GM18517 (cell line): ENCODE measurements at regions not wholly inside any gene's neighbourhood (a gene's known extent, or its start where the extent isn't known, plus 50 kb on each side); places are given as distances from the start of the nearest gene placed in this dataset.

Source experiments
- ATAC-seq: cut with Tn5 transposase; IDR thresholded peaks from one replicate; pipeline ENCODE4 v1.9.1; 2021; ENCODE audit warnings: mild to moderate bottlenecking, moderate library complexity; ENCODE audit not compliant: unreplicated experiment

DNA sequence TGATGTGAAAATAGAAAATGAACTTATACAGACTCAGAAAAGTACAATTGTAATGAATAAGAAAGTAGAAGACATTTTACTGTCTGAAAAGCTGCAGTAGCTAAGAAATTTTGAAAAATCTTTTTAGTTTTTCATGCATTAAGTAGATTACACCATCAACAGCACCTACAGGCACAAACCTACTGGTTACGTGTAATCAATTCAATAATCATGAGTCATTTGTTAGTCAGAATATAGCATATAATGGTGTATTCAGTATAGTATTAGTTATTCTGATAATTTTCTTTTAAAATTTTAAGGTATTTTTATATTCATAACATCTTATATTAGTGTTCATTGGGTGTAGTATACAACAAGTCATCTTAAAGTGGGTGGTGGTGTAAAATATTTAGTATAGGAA, 550.5 kb upstream of the GBE1 start:
- ATAC-seq: no peak

DNA sequence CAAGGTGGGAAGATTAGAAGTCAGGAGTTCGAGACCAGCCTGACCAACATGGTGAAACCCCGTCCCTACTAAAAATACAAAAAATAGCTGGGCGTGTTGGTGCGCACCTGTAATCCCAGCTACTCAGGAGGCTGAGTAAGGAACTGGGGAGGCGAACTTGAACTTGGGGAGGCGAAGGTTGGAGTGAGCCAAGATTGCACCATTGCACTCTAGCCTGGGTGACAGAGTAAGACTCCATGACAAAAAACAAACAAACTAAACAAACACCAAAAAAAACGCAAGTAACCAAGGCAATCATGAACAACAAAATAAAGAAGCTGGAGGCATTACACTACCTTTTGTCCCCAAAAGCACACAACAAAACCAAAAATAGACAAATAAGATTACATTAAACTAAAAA, 547.3 kb upstream of the GBE1 start:
- no peak for ATAC-seq

DNA sequence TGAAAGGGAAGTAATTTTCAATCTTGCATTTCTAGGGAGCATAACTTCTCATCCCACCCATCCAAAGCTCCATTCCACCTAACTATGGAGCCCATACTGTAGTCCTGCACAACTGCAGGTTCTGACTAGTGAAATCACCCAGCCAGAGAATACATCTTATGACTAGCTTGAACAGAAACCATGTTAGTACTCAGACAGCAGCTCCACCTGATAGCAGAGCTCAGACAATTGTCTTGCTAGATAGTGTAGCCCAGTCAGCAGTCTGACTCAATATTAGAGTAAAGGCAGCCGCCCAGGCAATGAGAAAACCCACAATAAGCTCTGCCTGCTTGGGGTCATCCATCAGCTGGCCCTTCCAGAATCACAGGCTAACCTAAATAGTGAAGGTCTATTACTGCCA, 544.7 kb upstream of the GBE1 start:
- no peak for ATAC-seq

DNA sequence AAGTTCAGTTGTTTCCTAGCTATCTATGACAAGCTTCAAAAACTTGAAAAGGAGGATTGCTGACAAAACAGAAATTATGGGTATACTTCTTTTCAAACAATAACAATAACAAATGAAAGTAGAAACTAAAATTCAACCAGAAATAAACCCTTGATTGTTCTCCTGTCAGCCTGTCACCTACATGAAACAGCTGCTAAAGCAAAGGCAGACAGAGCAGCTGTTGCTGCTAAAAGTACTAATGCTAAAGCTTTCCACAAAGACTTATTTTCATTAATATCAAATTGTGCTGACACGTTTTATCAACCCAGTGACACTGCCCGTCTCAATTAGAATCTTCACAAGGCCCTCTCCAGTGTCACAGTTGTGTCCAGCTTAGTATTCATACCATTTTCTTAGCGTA, 533.2 kb upstream of the GBE1 start:
- ATAC-seq: no peak

DNA sequence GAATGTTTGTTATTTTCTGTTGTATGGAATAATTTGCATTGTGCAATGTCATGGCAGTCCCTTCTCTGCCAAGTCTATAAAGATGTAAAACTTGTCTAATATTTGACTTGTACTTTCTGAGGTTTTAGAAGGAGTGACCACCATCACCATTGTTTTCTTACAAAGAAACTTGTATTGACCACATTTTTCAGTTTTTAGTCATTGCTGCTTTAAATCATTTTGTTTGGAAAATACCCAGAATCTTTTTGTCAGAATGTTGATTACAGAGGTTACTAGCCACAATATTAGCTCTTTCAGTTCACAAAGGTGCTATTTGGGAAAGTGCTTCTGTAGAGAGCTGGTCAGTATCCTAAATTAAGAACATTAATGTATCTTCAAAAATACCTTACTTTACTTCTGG, 532.4 kb upstream of the GBE1 start:
- peak; percentile 87 for ATAC-seq

DNA sequence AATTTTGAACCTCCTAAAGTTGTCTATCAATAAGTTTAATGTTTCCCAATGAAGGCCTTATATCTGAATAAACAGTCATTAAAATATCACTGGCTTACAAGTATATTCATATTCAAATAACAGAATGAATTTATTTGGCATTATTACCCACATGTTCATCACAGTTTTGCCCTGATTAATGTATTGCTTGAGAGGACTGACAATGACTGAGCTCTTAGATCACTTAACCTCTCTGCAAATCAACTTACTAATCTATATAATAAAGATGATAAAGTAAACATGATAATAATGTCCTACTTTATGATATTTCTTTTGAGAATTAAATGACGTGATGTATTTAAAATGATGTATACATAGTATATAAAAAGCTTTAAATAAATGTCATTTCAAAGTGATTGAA, 532.0 kb upstream of the GBE1 start:
- ATAC-seq: no peak

DNA sequence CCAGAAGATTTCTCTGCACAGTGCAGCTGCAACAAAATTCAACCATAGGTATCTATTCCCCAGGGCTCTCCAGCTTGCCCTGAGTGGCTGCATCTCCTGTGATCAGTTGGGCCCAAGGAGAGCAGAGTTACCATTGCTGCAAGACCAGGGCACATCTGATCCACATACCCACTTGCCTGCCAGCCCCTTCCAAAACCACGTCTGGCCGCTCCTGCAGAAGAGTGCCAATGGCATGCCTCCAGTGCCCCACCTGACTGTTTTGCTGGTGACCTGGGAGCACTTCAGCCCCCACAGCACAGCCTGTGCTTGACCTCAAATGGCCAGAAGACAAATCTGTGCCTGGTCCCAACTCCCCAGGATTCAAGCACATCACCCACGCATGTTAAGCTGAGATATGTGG, 526.1 kb upstream of the GBE1 start:
- no peak for ATAC-seq

DNA sequence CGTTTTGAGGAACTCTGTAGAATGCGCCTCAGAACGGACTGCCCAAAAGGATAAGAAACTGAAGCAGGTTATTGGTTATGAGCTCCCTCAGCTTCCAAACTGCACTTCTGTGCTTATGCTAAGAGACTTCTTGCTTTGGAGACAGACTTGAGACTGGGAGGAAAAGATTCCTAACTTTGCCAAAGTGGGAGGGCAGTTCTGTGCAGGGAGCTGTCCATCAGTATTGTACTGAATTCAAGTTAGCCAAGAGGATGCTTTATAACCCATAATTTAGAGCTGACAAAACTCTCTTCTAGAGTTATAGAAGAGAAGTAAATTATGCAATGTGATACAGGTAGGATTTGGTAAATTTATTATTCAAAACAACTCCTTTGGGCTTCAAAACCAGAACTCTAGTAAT, 519.8 kb upstream of the GBE1 start:
- ATAC-seq: no peak

DNA sequence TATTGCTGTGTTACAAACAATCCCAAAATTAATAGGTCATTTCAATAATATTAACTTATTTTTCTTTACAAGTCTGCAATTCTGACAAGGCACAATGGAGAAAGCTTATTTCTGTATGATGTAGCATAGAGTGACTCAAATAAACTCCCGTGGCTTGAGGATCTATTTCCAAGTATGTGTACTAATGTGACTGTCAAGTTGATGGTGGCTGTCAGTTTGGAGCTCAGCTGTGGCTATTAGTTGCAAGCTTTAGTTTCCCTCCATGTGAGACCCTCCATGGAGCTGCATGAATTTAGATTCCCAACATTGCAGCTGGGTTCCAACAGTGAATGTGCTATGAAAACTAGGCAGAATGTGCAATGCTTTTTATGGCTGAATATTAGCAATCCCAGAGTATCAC, 515.5 kb upstream of the GBE1 start:
- ATAC-seq: no peak

DNA sequence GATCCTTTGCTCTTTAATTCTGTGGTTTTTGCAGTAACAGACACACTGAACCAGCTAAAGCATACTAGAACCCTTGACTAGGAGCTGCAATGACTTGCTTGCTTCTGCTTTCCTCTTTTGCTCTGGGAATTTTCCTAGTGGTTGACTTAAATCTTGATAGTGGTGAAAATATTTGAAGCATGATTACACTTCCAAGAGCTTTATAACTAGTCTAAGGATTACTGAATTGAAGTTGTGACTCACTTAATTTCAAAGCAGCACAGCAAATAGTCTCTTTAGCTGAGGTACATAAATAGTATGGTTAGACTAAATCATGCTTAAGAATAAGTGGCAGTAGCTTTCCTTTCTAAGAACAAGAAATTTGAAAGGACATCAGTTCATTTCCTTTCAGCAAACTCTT, 513.5 kb upstream of the GBE1 start:
- no peak for ATAC-seq

DNA sequence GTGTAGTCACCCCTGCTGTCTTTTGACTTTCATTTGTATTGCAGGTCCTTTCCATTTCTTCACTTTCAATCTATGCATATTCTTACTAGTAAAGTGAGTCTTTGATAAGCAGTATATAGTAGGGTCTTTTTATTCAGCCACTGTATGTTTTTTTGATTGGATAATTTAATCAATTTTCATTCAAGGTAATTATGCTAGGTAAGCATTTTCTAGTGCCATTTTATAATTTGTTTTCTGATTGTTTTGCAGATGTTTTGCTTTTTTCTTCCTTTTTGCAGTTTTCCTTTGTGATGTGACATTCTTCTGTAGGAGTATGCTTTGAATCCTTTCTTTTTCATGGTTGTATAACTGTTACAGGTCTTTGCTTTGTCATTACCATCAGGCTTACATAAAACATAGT, 504.3 kb upstream of the GBE1 start:
- ATAC-seq: no peak

DNA sequence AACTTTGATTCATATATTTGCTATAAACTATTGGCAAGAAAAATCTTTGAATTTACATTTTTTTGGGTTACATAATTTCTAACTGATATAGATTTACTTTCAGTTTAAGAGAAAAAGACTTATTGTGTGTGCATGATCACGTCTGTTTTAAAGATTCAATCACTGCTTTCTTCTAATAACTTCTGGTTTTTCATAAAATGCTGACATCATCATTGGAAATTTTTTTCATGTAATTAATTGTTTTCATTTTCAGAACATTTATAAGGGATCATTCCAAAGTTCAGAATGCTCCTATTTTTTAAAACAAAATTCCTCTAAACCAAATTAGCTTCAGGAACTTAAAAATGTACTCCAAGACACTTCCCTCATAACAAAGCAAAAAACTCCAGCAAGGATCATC, 500.7 kb upstream of the GBE1 start:
- no peak for ATAC-seq

DNA sequence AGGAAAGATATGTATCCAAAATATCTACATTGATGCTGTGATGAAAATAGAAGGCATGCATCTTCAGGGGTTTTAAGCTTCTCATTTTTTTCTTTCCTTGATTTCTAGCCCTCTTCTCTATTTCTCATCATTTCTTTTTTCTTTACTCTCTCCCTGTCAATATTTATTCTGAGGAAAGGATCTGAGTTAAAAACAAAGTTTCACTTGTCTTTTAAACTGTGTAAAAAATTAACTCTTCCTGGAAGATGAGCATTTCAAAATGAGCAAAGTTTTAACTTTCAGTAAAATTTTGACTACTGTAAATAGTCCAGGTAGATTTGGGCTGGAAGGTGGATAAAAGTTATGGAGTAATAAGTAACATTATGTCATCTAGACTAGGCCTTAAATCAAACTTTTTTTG, 500.2 kb upstream of the GBE1 start:
- no peak for ATAC-seq

DNA sequence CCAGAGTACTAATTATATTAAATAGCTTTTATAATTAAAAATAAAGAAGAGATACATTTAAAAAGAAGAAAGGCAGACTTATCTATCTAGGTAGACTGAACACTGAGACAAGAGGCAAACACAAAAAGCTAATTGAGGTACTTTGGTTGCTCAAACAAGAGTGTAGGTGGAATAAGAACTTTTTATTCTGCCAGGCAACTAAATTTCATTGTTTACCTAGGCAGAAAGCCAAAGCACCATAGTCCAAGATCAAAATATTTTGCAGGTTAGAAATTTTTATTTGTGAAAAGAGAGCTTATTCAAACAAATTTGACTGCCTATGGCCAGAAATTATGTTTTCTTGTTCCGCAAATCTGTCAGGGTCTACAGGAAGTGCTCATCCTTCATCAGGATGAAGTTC, 499.6 kb upstream of the GBE1 start:
- no peak for ATAC-seq

DNA sequence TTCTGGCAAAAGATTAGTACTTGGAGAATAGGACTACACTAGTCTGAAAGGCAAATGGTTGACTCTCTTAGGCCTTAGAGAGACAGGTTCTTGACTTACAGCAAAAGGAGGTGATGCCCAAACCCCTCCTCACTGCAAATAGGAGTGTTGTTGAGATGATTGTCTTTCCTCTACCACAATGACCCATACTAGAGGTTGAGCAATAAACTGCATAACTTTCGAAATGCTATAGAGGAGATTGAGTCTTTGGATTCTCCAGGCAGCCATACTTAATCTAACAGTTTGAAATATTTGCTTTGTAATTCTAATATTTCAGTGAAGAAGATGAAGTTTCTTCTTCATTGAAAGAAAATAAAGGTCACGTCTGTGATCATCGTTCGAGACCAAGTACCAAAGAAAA, 498.5 kb upstream of the GBE1 start:
- ATAC-seq: no peak

DNA sequence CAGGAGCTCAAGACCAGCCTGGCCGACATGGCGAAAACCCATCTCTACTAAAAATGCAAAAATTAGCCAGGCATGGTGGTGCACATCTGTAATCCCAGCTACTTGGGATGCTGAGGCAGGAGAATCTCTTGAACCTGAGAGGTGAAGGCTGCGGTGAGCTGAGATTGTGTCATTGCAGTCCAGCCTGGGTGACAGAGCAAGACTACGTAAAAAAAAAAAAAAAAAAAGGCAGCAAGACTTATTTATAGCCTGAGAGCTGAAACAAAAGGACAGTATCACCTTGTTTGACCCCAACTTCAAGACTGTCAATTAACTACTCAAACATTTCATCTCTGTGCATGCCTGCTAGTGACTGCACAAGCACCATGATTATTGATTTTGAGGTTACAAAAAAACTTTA, 478.9 kb upstream of the GBE1 start:
- no peak for ATAC-seq

DNA sequence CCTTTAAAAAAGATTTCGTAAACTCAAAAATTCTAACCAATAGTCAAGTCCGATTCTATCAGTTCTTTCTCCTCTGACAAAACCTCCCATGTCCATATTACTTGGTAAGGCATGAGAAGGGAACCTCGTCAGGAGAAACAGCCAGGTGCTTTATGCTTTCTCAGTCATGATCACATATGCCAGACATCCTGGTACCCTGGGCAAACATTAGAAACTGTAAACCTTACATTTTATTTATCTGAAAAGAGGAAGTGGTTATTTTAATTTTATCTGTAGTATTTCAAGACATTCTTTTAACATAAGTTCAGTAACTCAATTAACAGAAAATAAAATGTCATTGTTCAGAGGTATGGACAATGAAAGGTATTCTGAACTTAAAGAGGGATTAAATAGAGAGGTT, 474.8 kb upstream of the GBE1 start:
- no peak for ATAC-seq

DNA sequence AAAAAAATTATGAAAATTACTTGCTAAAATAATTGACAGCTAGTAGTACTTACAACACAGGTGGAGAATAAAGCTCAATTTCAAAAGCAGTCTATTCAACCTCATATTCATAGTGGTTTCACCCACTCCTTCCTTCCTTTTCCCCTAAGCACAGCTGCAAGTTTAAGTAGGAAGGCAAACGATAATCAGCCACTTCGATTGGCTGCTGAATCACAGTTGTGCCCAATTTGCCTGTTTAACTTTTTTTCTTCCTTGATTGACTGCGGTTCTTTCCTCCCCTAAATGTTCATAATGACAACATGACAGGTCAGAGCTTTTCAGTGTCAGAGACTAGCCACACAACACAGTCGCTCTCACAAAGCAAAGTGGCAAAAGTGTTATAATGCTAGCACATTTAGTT, 468.0 kb upstream of the GBE1 start:
- ATAC-seq: peak; percentile 88

DNA sequence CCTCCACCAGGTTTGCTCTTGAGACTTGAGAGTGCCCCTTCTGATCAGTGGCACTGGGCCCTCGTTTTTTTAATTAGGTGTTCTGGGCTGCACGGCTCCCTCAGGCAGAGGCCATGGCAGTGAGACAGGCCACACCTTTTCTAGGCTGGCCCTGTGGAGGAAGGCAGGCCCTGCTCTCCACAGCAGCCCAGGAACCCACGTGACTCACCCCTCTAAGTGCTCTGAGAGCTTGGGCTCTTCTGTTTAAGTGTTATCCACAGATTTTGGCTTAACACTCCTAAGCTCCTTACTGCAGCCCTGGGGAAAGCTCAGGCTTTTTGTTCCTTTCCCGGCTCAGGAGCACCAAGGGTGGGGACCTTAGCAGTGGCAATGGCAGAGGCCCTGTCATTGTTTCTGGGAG, 463.2 kb upstream of the GBE1 start:
- no peak for ATAC-seq

DNA sequence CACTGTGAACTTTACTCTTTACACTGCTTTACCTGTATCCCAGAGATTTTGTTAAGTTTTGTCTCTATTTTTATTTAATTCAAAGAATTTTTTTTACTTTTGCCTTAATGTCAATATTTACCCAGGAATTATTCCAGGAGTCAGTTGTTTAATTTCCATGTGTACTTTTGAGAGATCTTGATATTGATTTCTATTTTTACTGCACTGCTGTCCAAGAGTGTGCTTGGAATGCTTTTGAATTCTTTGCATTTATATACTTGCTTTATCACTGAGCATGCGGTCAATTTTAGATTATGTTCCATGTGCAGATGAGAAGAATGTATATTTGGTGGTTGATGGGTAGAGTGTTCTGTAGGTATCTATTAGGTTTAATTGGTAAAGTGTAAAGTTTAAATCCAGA, 461.0 kb upstream of the GBE1 start:
- no peak for ATAC-seq

DNA sequence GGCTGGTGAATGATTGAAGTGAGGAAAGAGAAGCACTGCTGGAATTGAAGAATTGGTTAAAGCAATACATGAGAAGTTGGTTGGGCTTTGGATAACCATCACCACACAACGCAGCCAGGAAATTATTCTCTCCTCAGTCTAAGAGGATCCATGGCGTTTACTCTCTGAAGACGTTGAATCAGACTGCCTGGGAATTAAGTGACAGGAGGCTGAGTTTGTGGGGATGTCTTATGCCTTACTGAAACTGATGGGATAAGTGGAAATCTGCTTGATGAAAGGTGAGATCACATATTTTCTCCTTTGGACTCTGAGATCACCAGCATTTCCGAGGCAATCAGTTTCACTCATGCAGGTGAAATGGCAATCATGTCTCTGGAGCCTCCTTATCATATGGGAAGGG, 456.1 kb upstream of the GBE1 start:
- no peak for ATAC-seq

DNA sequence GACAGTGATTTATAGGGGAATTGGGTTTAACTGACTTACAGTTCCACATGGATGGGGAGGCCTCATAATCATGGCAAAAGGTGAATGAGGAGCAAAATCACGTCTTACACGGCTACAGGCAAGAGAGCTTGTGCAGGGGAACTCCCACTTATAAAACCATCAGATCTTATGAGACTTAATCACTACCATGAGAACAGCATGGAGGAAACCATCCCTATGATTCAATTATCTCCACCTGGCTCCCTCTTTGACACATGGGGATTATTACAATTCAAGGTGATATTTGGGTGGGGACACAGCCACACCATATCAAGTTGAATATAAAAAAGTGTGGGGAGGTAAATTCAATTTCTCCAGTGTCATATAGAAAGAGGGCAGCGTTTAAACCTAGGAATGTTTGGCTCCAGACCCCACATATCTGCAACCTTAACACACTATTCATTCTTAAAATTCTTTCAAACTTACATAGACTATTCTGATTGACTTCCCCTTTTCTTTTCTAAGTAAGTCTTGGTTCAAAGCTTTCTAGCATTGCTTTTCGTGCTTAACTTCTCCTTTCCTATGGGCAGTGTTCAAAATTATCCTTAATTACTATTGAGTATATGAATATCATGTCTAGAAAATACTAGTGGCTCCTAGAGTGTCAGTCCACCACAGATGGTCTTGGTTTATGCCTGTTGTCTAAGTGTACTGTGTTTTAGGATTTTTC, 446.7 kb upstream of the GBE1 start:
- no peak for ATAC-seq

DNA sequence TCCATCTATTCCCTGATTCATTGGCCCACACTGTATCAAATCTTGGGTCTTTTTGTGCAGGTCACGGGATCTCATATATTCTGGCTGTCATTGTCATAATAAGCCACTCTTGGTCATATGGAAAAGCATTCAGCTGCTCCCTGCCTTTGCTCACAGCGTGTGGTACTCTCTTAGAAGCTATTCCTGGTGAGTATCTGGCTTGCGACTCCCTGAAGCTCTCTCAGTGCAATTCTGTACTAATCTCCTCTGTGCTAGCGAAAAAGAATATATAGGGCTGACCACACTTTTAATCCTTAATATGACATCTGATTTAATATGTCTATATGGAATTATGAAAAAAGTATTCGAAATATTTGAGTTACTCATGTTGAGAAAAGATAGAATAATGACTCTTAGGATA, 440.8 kb upstream of the GBE1 start:
- no peak for ATAC-seq

DNA sequence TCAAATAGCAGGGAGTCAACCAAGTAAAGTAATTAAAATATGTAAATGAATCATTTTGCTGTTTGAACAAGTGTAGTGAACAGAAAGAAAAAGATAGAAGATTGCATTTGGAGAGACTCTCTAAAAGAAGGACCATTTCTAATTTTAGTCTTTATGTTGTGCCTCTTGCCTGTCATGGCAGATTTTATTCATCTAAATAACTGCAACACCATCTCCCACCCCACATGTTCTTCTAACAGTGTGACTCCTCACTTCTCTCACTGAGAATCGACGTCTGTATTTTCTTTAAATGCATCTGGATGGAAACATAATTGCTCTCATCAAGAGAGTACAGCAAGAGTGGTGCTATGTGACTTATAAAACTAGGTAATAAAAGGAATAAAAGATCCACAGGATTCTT, 439.9 kb upstream of the GBE1 start:
- ATAC-seq: no peak
